ENCODE measurements at regions not wholly inside any gene's neighbourhood (a gene's known extent, or its start where the extent isn't known, plus 50 kb on each side); places are given as distances from the start of the nearest gene placed in this dataset.

GRCh38 chr3:72476139-72476483 is 372.1 kb downstream of the SHQ1 start:
- TF ChIP-seq CTCF (conservative IDR thresholded peaks at IDR 0.05; ENCODE audit: low read depth, low read length) (no peak), USF2 (IDR thresholded peaks at IDR 0.05; ENCODE audit: low read depth, low read length) (no peak)

Measured in IMR-90 (cell line).